Loucy (cell line): ENCODE measurements at regions not wholly inside any gene's neighbourhood (a gene's known extent, or its start where the extent isn't known, plus 50 kb on each side); places are given as distances from the start of the nearest gene placed in this dataset.
"Not testable (repeated sequence)": the region's sequence is repeated elsewhere in the genome, so short reads cannot be mapped to it uniquely, and the experiment has no call there.

Experiments used
- H2AFZ ChIP-seq: fragments of 200-600 bp; sonication (generic); 2 replicates; pipeline ENCODE4 v1.6.0; 2016; ENCODE audit warnings: antibody characterized with exemption, mild to moderate bottlenecking, low read length, moderate library complexity
- H3F3A ChIP-seq: fragments of 200-600 bp; 2 replicates; pipeline ENCODE4 v1.6.0; 2016; ENCODE audit warnings: antibody characterized with exemption, low read depth, mild to moderate bottlenecking
- H3K27me3 ChIP-seq: fragments of 200-600 bp; sonication (generic); 2 replicates; pipeline ENCODE4 v1.6.1; 2014; ENCODE audit warnings: low read length, mild to moderate bottlenecking; ENCODE audit not compliant: insufficient read depth, poor library complexity, severe bottlenecking
- H3K36me3 ChIP-seq: fragments of 200-600 bp; sonication (generic); 2 replicates; pipeline ENCODE4 v1.6.1; 2016; ENCODE audit warnings: low read length; ENCODE audit not compliant: insufficient read depth
- H3K4me1 ChIP-seq: fragments of 200-600 bp; sonication (generic); 2 replicates; pipeline ENCODE4 v1.5.1; 2014; ENCODE audit warnings: low read length, mild to moderate bottlenecking; ENCODE audit not compliant: insufficient read depth, poor library complexity, severe bottlenecking
- H3K4me2 ChIP-seq: fragments of 200-600 bp; sonication (generic); 2 replicates; pipeline ENCODE4 v1.6.0; 2014; ENCODE audit warnings: antibody characterized with exemption, low read length, low read depth, mild to moderate bottlenecking; ENCODE audit not compliant: poor library complexity, severe bottlenecking
- H3K4me3 ChIP-seq: fragments of 200-600 bp; sonication (generic); 2 replicates; pipeline ENCODE4 v1.5.1; 2014; ENCODE audit warnings: low read length, mild to moderate bottlenecking, mixed read lengths; ENCODE audit not compliant: poor library complexity, severe bottlenecking
- H3K79me2 ChIP-seq: fragments of 200-600 bp; sonication (generic); 2 replicates; pipeline ENCODE4 v1.6.1; 2014; ENCODE audit warnings: low read length; ENCODE audit not compliant: insufficient read depth
- H3K9ac ChIP-seq: fragments of 200-600 bp; sonication (generic); 2 replicates; pipeline ENCODE4 v1.6.0; 2014; ENCODE audit warnings: mild to moderate bottlenecking, low read depth, low read length, moderate library complexity; ENCODE audit not compliant: poor library complexity, severe bottlenecking
- H3K9me2 ChIP-seq: fragments of 200-600 bp; sonication (generic); replicated peaks from 2 replicates; pipeline ENCODE4 v1.6.1; 2016; ENCODE audit warnings: low read depth, low read length, mixed read lengths
- H3K9me3 ChIP-seq: fragments of 200-600 bp; sonication (generic); 2 replicates; pipeline ENCODE4 v1.6.1; 2014; ENCODE audit warnings: mild to moderate bottlenecking, antibody characterized with exemption, low read length, low read depth; ENCODE audit not compliant: insufficient read depth
- H4K20me1 ChIP-seq: fragments of 200-600 bp; sonication (generic); 2 replicates; pipeline ENCODE4 v1.6.0; 2014; ENCODE audit warnings: antibody characterized with exemption, low read length, mild to moderate bottlenecking; ENCODE audit not compliant: insufficient read depth, poor library complexity, severe bottlenecking
- EZH2phosphoT487 ChIP-seq: fragments of 200-600 bp; IDR thresholded peaks from 2 replicates; pipeline ENCODE4 v1.6.1; 2018; ENCODE audit warnings: antibody characterized with exemption, mild to moderate bottlenecking, moderate library complexity, borderline replicate concordance
- TF ChIP-seq, protein P1 (sequence below): fragments of 200-600 bp; sonication (generic); conservative IDR thresholded peaks from 2 replicates; pipeline ENCODE4 v1.5.1; 2014; ENCODE audit warnings: mild to moderate bottlenecking, antibody characterized with exemption, low read length

DNA sequence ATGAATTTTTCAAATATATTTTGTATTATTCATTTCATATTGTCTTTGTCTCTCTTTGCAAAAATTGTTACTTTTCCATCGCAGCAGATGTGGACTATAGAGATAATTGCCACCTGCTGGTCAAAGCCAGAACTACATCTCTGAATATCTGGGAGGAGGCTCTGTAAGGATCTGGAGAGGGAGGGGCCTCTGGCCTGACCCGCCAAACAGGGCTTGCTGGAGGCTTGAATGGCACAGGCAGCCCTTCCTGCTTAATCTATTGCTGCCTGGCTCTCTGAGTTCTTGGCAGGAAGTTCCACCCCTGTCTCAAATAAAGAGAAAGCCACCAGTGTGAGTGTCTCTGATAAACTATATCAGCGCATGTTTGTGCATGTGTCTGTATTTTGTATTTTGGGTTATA, 132.4 kb downstream of the ZMAT1 start:
- Histone ChIP-seq H3K9me3 (no peaks in the 10 kb centered on the region), H3K4me3 (peak overlapping the region; percentile 57), H3K79me2 (no peaks in the 10 kb centered on the region), H3F3A (no peaks in the 10 kb centered on the region), H3K9me2 (no peaks in the 10 kb centered on the region), H4K20me1 (no peaks in the 10 kb centered on the region), H3K27me3 (no peaks in the 10 kb centered on the region), H3K9ac (peak overlapping the region; percentile 39), H2AFZ (peak overlapping the region; percentile 73; the same call in 1 of the 2 replicates), H3K4me1 (peaks cover 3% of the 10 kb centered on the region), H3K4me2 (peak overlapping the region; percentile 64), H3K36me3 (no peaks in the 10 kb centered on the region)
- TF ChIP-seq, protein P1, sequence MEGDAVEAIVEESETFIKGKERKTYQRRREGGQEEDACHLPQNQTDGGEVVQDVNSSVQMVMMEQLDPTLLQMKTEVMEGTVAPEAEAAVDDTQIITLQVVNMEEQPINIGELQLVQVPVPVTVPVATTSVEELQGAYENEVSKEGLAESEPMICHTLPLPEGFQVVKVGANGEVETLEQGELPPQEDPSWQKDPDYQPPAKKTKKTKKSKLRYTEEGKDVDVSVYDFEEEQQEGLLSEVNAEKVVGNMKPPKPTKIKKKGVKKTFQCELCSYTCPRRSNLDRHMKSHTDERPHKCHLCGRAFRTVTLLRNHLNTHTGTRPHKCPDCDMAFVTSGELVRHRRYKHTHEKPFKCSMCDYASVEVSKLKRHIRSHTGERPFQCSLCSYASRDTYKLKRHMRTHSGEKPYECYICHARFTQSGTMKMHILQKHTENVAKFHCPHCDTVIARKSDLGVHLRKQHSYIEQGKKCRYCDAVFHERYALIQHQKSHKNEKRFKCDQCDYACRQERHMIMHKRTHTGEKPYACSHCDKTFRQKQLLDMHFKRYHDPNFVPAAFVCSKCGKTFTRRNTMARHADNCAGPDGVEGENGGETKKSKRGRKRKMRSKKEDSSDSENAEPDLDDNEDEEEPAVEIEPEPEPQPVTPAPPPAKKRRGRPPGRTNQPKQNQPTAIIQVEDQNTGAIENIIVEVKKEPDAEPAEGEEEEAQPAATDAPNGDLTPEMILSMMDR = peak; percentile 62
- no peak for TF ChIP-seq EZH2phosphoT487

DNA sequence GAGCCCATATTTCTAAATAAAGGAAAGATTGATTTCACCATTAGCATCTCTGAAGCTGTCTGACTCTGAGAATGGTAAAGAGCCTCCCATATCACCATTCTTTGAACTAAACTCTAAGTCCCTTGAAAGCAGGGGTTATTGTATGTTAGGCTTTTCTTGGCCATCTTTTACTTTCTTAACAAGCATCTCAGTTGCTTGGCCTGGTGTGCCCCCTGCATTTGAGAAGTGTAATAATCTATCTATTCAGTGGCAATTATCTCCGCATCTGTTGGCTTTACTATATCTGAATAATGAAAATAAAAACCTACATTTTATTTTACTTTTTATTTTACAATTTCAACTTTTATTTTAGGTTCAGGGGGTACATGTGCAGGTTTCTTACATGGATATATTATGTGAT, 128.3 kb upstream of the ARMCX2 start:
- Histone ChIP-seq H3K36me3 (no peaks in the 10 kb centered on the region), H2AFZ (no peak overlapping the region), H3K9me2 (no peaks in the 10 kb centered on the region), H3K9me3 (no peaks in the 10 kb centered on the region), H3F3A (no peaks in the 10 kb centered on the region), H3K27me3 (no peaks in the 10 kb centered on the region), H3K79me2 (no peaks in the 10 kb centered on the region), H3K4me3 (no peak overlapping the region), H4K20me1 (no peaks in the 10 kb centered on the region), H3K9ac (no peak overlapping the region), H3K4me2 (no peak overlapping the region), H3K4me1 (no peaks in the 10 kb centered on the region)
- TF ChIP-seq, protein P1 = no peak
- TF ChIP-seq EZH2phosphoT487 = no peak

DNA sequence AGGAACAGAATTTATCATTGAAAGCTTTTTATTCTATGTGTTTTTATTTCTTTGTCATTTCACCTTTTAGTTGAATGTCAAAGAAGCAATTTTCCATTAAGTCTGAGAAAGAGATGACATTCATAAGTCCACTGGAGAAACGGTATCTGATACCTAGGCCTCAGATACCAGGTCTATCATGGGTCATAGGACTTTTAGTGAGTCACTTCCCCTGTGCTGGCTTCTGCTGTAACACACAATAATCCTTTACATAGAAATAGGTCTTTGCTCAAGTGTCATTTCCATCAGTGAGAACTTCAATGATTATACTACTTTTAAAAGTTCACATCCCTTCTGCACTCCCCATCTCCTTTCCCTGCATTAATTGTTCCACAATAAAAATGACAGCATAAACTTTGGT, 125.5 kb upstream of the ARMCX2 start:
- no peaks in the 10 kb centered on the region for H3K4me1 ChIP-seq
- H3K9me3 ChIP-seq = no peaks in the 10 kb centered on the region
- H4K20me1 ChIP-seq = no peaks in the 10 kb centered on the region
- no peaks in the 10 kb centered on the region for H3K9me2 ChIP-seq
- no peak overlapping the region for H3K4me3 ChIP-seq
- no peaks in the 10 kb centered on the region for H3K36me3 ChIP-seq
- no peak overlapping the region for H3K4me2 ChIP-seq
- no peak overlapping the region for H2AFZ ChIP-seq
- TF ChIP-seq, protein P1 = no peak
- no peak for TF ChIP-seq EZH2phosphoT487
- no peaks in the 10 kb centered on the region for H3K79me2 ChIP-seq
- no peak overlapping the region for H3K9ac ChIP-seq
- no peaks in the 10 kb centered on the region for H3K27me3 ChIP-seq
- H3F3A ChIP-seq = no peaks in the 10 kb centered on the region

DNA sequence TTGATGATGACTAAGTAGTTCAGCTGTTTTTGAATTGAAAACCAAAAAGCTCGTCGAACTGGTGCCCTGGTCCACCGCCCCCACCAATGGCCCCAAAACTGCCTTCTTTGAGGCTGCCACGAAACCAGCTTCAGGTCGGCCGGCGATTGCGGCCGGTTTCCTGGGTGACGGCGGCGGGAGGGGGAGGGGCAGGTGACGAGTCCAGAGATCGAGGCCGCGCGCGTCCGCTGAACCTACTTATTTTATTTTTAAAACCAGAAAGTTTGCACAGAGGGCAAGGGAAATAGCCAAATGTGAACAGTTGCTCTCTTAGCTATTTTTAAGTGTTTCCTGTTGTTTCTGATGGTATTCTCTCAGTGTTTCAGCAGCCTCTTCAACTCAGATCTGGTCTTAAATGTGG, 120.8 kb upstream of the ARMCX2 start:
- H3K9me2 ChIP-seq, H3K9ac ChIP-seq, H3K79me2 ChIP-seq, H3F3A ChIP-seq, H3K27me3 ChIP-seq, H3K36me3 ChIP-seq, H3K9me3 ChIP-seq, H4K20me1 ChIP-seq, H3K4me3 ChIP-seq, H3K4me2 ChIP-seq, H2AFZ ChIP-seq, H3K4me1 ChIP-seq: not testable (repeated sequence)
